ENCODE measurements at regions not wholly inside any gene's neighbourhood (a gene's known extent, or its start where the extent isn't known, plus 50 kb on each side); places are given as distances from the start of the nearest gene placed in this dataset.

DNA sequence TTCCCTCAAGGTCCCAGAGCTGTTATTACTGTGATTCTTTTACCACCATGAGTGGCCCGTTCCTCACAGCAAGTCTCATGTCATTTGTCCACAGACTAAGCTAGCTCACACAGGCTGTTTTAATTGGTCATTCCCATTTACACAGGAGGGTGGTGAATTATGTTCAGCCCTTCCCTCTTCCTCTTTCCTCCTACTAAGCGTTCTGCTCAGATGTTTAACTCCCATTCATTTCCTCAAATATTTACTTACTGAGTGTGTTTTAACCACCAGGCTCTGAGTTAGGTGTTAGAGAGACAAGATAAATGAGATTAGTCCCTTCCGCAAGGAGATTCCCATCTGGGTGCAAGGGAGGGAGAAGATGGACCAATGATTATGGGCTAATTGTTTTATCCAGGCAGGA lies 403.6 kb upstream of the ACVR2A start:
- TF ChIP-seq, protein P1, sequence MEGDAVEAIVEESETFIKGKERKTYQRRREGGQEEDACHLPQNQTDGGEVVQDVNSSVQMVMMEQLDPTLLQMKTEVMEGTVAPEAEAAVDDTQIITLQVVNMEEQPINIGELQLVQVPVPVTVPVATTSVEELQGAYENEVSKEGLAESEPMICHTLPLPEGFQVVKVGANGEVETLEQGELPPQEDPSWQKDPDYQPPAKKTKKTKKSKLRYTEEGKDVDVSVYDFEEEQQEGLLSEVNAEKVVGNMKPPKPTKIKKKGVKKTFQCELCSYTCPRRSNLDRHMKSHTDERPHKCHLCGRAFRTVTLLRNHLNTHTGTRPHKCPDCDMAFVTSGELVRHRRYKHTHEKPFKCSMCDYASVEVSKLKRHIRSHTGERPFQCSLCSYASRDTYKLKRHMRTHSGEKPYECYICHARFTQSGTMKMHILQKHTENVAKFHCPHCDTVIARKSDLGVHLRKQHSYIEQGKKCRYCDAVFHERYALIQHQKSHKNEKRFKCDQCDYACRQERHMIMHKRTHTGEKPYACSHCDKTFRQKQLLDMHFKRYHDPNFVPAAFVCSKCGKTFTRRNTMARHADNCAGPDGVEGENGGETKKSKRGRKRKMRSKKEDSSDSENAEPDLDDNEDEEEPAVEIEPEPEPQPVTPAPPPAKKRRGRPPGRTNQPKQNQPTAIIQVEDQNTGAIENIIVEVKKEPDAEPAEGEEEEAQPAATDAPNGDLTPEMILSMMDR (IDR thresholded peaks at IDR 0.05) = no peak
- H3K4me1 ChIP-seq = no peaks in the 10 kb centered on the region
- no peaks in the 10 kb centered on the region for H3K27me3 ChIP-seq (ENCODE audit: insufficient read depth in 3 of 3, low read length in 2 of 3)
- intact Hi-C loops (cut with DNase I) = no loop called here
- 90 to 93% (median 92%) methylated on average over 3 of the region's 3 CpGs for WGBS, 3 donors
- H3K9me3 ChIP-seq = no peaks in the 10 kb centered on the region
- H3K4me3 ChIP-seq = no peak overlapping the region
- no peak for DNase-seq
- ATAC-seq = no peak
- H3K27ac ChIP-seq = no peak overlapping the region
- H3K36me3 ChIP-seq (ENCODE audit: insufficient read depth in 1 of 2, low read depth in 1 of 2) = no peaks in the 10 kb centered on the region

- Histone ChIP-seq H3K9me3 (no peaks in the 10 kb centered on the region), H3K27ac (no peak overlapping the region), H3K27me3 (ENCODE audit: insufficient read depth in 3 of 3, low read length in 2 of 3) (no peaks in the 10 kb centered on the region), H3K4me3 (no peak overlapping the region), H3K4me1 (no peaks in the 10 kb centered on the region), H3K36me3 (ENCODE audit: insufficient read depth in 1 of 2, low read depth in 1 of 2) (no peaks in the 10 kb centered on the region)
- DNase-seq (no peak), ATAC-seq (no peak)
- intact Hi-C loops (cut with DNase I) = no loop called here
- TF ChIP-seq, protein P1 (IDR thresholded peaks at IDR 0.05) = no peak
- 50 to 79% (median 65%) methylated on average over 1 of the region's 1 CpG for WGBS, 3 donors
These were observed 404.1 kb upstream of the ACVR2A start for GRCh38 chr2:147440734-147441133.

DNA sequence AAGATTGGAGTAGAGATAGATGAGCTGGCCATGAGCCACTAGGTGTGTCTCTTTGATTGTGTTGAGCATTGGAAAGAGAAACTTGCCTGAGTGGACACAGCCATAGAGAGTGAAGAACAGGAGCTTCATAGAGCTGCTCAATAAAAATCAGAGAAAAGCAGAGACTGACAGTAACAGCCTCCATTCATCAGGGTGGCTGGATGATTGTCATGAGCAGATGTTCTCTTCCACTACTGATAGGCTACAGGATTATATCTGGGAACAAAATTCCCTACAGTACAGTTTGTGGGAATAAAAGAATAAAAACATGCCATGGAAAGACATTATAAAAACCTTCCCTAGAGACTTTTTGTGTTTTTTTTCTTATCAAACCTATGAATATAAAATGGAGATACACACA lies 404.8 kb upstream of the ACVR2A start:
- TF ChIP-seq, protein P1 (IDR thresholded peaks at IDR 0.05) = no peak
- intact Hi-C loops (cut with DNase I) = no loop called here
- Histone ChIP-seq H3K36me3 (ENCODE audit: insufficient read depth in 1 of 2, low read depth in 1 of 2) (no peaks in the 10 kb centered on the region), H3K4me3 (no peak overlapping the region), H3K4me1 (no peaks in the 10 kb centered on the region), H3K27ac (no peak overlapping the region), H3K9me3 (no peaks in the 10 kb centered on the region), H3K27me3 (ENCODE audit: insufficient read depth in 3 of 3, low read length in 2 of 3) (no peaks in the 10 kb centered on the region)
- no peak for DNase-seq
- ATAC-seq = no peak

DNA sequence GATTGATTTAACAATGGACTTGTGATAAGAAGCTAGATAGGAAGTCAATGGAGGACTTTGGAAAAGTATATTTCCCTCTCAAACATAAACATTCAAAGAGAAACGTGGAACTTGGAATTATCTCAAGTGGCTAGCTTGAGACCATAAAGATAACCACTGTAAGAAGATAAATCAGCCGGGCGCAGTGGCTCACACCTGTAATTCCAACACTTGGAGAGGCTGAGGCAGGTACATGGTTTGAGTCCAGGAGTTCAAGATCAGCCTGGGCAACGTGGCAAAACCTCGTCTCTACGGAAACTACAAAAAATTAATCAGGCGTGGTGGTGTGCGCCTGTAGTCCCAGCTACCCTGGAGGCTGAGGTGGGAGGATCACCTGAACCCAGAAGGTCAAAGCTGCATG lies 405.9 kb upstream of the ACVR2A start:
- no peaks in the 10 kb centered on the region for H3K36me3 ChIP-seq (ENCODE audit: insufficient read depth in 1 of 2, low read depth in 1 of 2)
- WGBS, 3 donors = 97 to 99% (median 97%) methylated on average over 8 of the region's 8 CpGs
- intact Hi-C loops (cut with DNase I) = no loop called here
- TF ChIP-seq, protein P1 (IDR thresholded peaks at IDR 0.05) = no peak
- no peak overlapping the region for H3K4me3 ChIP-seq
- H3K27me3 ChIP-seq (ENCODE audit: insufficient read depth in 3 of 3, low read length in 2 of 3) = no peaks in the 10 kb centered on the region
- H3K27ac ChIP-seq = no peak overlapping the region
- peaks cover 4% of the 10 kb centered on the region for H3K4me1 ChIP-seq
- DNase-seq (no peak), ATAC-seq (no peak)
- H3K9me3 ChIP-seq = no peaks in the 10 kb centered on the region

- WGBS, 3 donors = 18 to 29% (median 18%) methylated on average over 2 of the region's 2 CpGs
These were observed 411.0 kb upstream of the ACVR2A start for GRCh38 chr2:147433822-147434221.

More at GRCh38 chr2:147433822-147434221, 411.0 kb upstream of the ACVR2A start:
- H3K4me1 ChIP-seq = peaks cover 9% of the 10 kb centered on the region
- no peaks in the 10 kb centered on the region for H3K27me3 ChIP-seq (ENCODE audit: insufficient read depth in 3 of 3, low read length in 2 of 3)
- no peaks in the 10 kb centered on the region for H3K36me3 ChIP-seq (ENCODE audit: insufficient read depth in 1 of 2, low read depth in 1 of 2)
- intact Hi-C loops (cut with DNase I) = no loop called here
- DNase-seq (no peak), ATAC-seq (peak in 1 of 4 donors; percentile 13)
- H3K9me3 ChIP-seq = no peaks in the 10 kb centered on the region
- no peak overlapping the region for H3K4me3 ChIP-seq
- TF ChIP-seq, protein P1 (IDR thresholded peaks at IDR 0.05) = no peak
- H3K27ac ChIP-seq = no peak overlapping the region

Measured in psoas muscle (tissue), 7 donors.